CMK (cell line): ENCODE measurements at regions not wholly inside any gene's neighbourhood (a gene's known extent, or its start where the extent isn't known, plus 50 kb on each side); places are given as distances from the start of the nearest gene placed in this dataset.
A peak's percentile ranks its signal among the peaks of the same experiment; 100 is the strongest.
"Not testable (repeated sequence)": the region's sequence is repeated elsewhere in the genome, so short reads cannot be mapped to it uniquely, and the experiment has no call there.

Source experiments
- DNase-seq: peaks from one replicate; pipeline ENCODE4 v3.0.0-alpha.2; 2010; ENCODE audit warnings: low read depth

- DNase-seq = no peak
Observed at GRCh38 chr7:66539902-66540375, 88.7 kb upstream of the KCTD7 start.

GRCh38 chr7:66542049-66542448, 86.6 kb upstream of the KCTD7 start:
- DNase-seq = no peak

GRCh38 chr7:66542528-66543269, 86.0 kb upstream of the KCTD7 start:
- DNase-seq = no peak

- no peak for DNase-seq
Observed at GRCh38 chr7:66549466-66549865, 79.2 kb upstream of the KCTD7 start.

GRCh38 chr7:66553001-66553400, 75.7 kb upstream of the KCTD7 start:
- DNase-seq = no peak

- DNase-seq = not testable (repeated sequence)
Observed at GRCh38 chr7:66553675-66554074, 75.0 kb upstream of the KCTD7 start.

GRCh38 chr7:66554291-66554690, 74.4 kb upstream of the KCTD7 start:
- DNase-seq = not testable (repeated sequence)

- not testable (repeated sequence) for DNase-seq
Observed at GRCh38 chr7:66554842-66555430, 73.7 kb upstream of the KCTD7 start.

GRCh38 chr7:66556177-66556548, 72.5 kb upstream of the KCTD7 start:
- no peak for DNase-seq

- DNase-seq = no peak
Observed at GRCh38 chr7:66556549-66557213, 72.0 kb upstream of the KCTD7 start.

- peak; percentile 24 for DNase-seq
Observed at GRCh38 chr7:66557214-66558200, 71.2 kb upstream of the KCTD7 start.

- no peak for DNase-seq
Observed at GRCh38 chr7:66558201-66558641, 70.5 kb upstream of the KCTD7 start.

- no peak for DNase-seq
Observed at GRCh38 chr7:66558660-66559465, 69.8 kb upstream of the KCTD7 start.

GRCh38 chr7:66564045-66564444, 64.6 kb upstream of the KCTD7 start:
- DNase-seq = no peak

- not testable (repeated sequence) for DNase-seq
Observed at GRCh38 chr7:66570179-66570578, 58.5 kb upstream of the KCTD7 start.

- DNase-seq = no peak
Observed at GRCh38 chr7:66571568-66571967, 57.1 kb upstream of the KCTD7 start.

- DNase-seq = not testable (repeated sequence)
Observed at GRCh38 chr7:66573782-66574495, 54.7 kb upstream of the KCTD7 start.

GRCh38 chr7:66574768-66575167, 53.9 kb upstream of the KCTD7 start:
- not testable (repeated sequence) for DNase-seq

- no peak for DNase-seq
Observed at GRCh38 chr7:66575398-66575797, 53.3 kb upstream of the KCTD7 start.

- no peak for DNase-seq
Observed at GRCh38 chr7:66576646-66577045, 52.0 kb upstream of the KCTD7 start.
